Large intestine (tissue), 3 donors: ENCODE measurements at regions not wholly inside any gene's neighbourhood (a gene's known extent, or its start where the extent isn't known, plus 50 kb on each side); places are given as distances from the start of the nearest gene placed in this dataset.

Experiments used
- DNase-seq, 2 donors: peaks; one replicate each; pipeline versions ENCODE4 v3.0.0 to v3.0.0-alpha.2; 2013
- H3K27ac ChIP-seq: one replicate; pipeline ENCODE4 v1.5.1; 2013; ENCODE audit warnings: low read length
- H3K27me3 ChIP-seq: 2 replicates; pipeline ENCODE4 v1.6.1; 2013; ENCODE audit warnings: low read length; ENCODE audit not compliant: control insufficient read depth, insufficient read depth
- H3K36me3 ChIP-seq: 2 replicates; pipeline ENCODE4 v1.6.1; 2013; ENCODE audit warnings: low read length; ENCODE audit not compliant: control insufficient read depth, insufficient read depth
- H3K4me1 ChIP-seq: one replicate; pipeline ENCODE4 v1.6.1; 2013; ENCODE audit warnings: low read length; ENCODE audit not compliant: control insufficient read depth, insufficient read depth
- H3K4me3 ChIP-seq: one replicate; pipeline ENCODE4 v1.5.1; 2013; ENCODE audit warnings: low read length
- H3K9me3 ChIP-seq: one replicate; pipeline ENCODE4 v1.6.1; 2013; ENCODE audit warnings: mild to moderate bottlenecking, low read depth, low read length, moderate library complexity; ENCODE audit not compliant: control insufficient read depth
- WGBS: methylation state at CpG from one replicate; pipeline ENCODE4 v1.1.5; 2013; ENCODE audit warnings: low lambda C conversion rate; ENCODE audit not compliant: insufficient coverage; 5-methylcytosine and 5-hydroxymethylcytosine counted together

DNA sequence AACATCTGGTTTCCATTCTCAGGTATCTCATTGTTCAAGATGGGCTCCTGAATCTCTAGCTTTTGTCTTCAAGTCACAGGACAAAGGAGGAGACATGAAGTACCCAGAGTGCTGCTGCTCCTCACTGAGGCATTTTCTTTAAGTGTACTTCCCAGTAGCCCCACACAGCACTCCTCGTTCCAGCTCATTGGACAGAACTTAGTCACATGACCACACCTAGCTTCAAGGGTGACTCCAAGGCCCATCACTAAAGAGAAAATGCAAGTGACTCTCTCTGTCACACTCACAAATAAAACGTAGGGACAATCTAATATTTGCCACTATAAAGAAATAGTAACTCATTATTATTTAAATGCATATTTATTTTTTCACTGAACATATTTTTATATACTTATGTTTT is 58.3 kb upstream of the NEUROD6 start:
- Histone ChIP-seq H3K27me3 (no peaks in the 10 kb centered on the region), H3K4me1 (no peaks in the 10 kb centered on the region), H3K4me3 (no peak overlapping the region), H3K36me3 (no peaks in the 10 kb centered on the region), H3K9me3 (no peaks in the 10 kb centered on the region), H3K27ac (no peak overlapping the region)
- no CpG with 5 or more reads among the region's 2 CpGs for WGBS
- DNase-seq, result no peak

DNA sequence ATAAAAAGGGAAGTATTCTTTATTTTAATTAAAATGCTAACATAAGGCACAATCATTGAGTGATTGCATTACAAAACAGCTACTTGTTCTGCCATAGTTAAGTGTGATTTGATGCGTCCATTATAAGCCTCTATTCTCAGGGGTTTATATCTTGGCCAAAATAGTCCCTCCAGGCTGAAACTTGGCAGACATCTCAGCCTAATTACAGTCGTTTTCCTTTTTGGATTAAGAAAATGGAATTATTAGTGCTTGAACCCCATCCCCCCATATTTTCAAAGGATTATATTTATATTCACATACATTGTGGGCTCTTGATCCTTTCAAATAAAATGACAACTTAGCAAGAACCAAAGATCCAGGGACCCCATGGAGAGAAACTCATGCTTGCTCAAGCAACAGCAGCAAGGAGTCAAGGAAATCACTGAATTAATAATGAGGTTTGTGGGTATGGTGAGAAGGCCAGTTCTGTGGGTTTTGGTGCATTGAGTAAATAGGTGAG is 66.7 kb upstream of the NEUROD6 start:
- no peaks in the 10 kb centered on the region for H3K27me3 ChIP-seq
- no peaks in the 10 kb centered on the region for H3K36me3 ChIP-seq
- no peaks in the 10 kb centered on the region for H3K9me3 ChIP-seq
- 88% methylated on average over 1 of the region's 2 CpGs for WGBS
- H3K4me3 ChIP-seq, result no peak overlapping the region
- H3K4me1 ChIP-seq, result no peaks in the 10 kb centered on the region
- no peak for DNase-seq
- H3K27ac ChIP-seq, result no peak overlapping the region

- Histone ChIP-seq H3K27ac (no peak overlapping the region), H3K9me3 (no peaks in the 10 kb centered on the region), H3K4me1 (no peaks in the 10 kb centered on the region), H3K4me3 (no peak overlapping the region), H3K36me3 (no peaks in the 10 kb centered on the region), H3K27me3 (no peaks in the 10 kb centered on the region)
- 90% methylated on average over 2 of the region's 3 CpGs for WGBS
- peak; percentile 22 to 76 for DNase-seq
These were observed 67.7 kb upstream of the NEUROD6 start for GRCh38 chr7:31408140-31408729.

DNA sequence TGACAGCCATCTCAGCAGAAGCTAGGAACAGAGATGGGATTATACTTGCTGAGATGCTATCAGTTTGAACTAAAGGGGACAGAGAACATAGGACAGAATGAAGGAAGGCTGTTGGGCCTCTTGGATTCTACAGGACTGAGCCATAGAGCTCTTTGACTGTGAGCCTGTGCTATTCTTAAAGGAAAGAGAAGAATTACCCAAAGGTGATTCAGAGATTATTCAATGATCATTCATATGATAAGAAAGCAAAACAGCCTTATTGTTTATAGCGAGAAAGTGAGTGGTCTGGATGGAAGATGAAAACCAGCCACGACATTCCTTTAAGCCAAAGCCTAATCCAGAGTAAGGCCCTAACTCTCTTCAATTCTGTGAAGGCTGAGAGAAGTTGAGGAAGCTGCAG is 69.7 kb upstream of the NEUROD6 start:
- Histone ChIP-seq H3K9me3 (no peaks in the 10 kb centered on the region), H3K4me1 (no peaks in the 10 kb centered on the region), H3K36me3 (no peaks in the 10 kb centered on the region), H3K27ac (no peak overlapping the region), H3K4me3 (no peak overlapping the region), H3K27me3 (no peaks in the 10 kb centered on the region)
- no peak for DNase-seq
- no CpG with 5 or more reads among the region's 2 CpGs for WGBS

DNA sequence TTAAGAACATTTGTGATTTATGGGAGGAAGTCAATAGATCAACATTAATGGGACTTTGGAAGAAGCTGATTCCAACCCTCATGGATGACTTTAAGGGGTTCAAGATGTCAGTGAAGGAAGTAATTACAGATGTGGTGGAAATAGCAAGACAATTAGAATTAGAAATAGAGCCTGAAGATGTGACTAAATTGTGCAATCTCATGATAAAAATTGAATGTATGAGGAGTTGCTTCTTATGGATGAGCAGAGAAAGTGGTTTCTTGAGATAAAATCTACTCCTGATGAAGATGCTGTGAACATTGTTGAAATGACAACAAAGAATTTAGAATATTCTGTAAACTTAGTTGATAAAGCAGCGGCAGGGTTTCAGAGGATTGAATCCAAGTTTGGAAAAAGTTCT is 70.9 kb upstream of the NEUROD6 start:
- no CpG with 5 or more reads among the region's 1 CpG for WGBS
- no peak overlapping the region for H3K27ac ChIP-seq
- H3K27me3 ChIP-seq, result no peaks in the 10 kb centered on the region
- no peak overlapping the region for H3K4me3 ChIP-seq
- DNase-seq, result no peak
- no peaks in the 10 kb centered on the region for H3K36me3 ChIP-seq
- no peaks in the 10 kb centered on the region for H3K4me1 ChIP-seq
- no peaks in the 10 kb centered on the region for H3K9me3 ChIP-seq

- no peaks in the 10 kb centered on the region for H3K36me3 ChIP-seq
These were observed 73.2 kb upstream of the NEUROD6 start for GRCh38 chr7:31413766-31414165.

GRCh38 chr7:31416381-31416870 is 75.9 kb upstream of the NEUROD6 start:
- 95% methylated on average over 2 of the region's 5 CpGs for WGBS
- no peaks in the 10 kb centered on the region for H3K27me3 ChIP-seq
- DNase-seq, result no peak
- H3K9me3 ChIP-seq, result no peaks in the 10 kb centered on the region
- no peaks in the 10 kb centered on the region for H3K36me3 ChIP-seq
- H3K4me1 ChIP-seq, result no peaks in the 10 kb centered on the region
- no peak overlapping the region for H3K4me3 ChIP-seq
- no peak overlapping the region for H3K27ac ChIP-seq

More at GRCh38 chr7:31413766-31414165, 73.2 kb upstream of the NEUROD6 start:
- H3K27ac ChIP-seq, result no peak overlapping the region
- no peaks in the 10 kb centered on the region for H3K9me3 ChIP-seq
- no peaks in the 10 kb centered on the region for H3K27me3 ChIP-seq
- no peak overlapping the region for H3K4me3 ChIP-seq
- no CpG with 5 or more reads among the region's 1 CpG for WGBS
- no peaks in the 10 kb centered on the region for H3K4me1 ChIP-seq
- DNase-seq, result no peak

- Histone ChIP-seq H3K9me3 (no peaks in the 10 kb centered on the region), H3K4me1 (no peaks in the 10 kb centered on the region), H3K27ac (no peak overlapping the region), H3K27me3 (no peaks in the 10 kb centered on the region), H3K4me3 (no peak overlapping the region), H3K36me3 (no peaks in the 10 kb centered on the region)
- WGBS, result 100% methylated on average over 1 of the region's 2 CpGs
- no peak for DNase-seq
These were observed 78.4 kb upstream of the NEUROD6 start for GRCh38 chr7:31418928-31419327.

DNA sequence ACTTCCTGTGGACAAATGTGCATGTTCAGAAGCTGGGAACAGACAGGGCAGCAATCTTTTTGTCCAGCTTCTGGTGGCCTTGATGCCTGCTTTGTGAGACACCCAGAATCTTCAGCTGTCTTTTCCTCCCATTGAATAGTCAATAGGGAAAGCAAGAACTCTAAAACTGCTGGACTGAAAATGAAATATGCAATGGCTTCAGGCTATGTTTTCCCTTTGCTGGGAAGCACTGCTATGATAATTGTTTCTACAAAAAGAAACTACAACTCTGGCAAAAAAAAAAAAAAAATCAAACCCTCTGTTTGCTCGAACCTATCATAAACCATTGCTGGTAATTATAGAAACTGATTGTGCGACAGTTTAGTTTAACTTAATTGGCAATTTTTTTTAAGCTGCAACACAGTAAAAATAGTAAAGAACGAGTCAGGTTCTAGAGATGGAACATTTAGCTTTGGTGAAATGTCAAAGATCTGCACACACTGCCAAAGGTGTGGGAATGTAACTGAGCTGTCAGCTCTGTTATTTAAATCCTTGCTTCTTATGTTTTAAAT is 79.1 kb upstream of the NEUROD6 start:
- H3K9me3 ChIP-seq, result no peaks in the 10 kb centered on the region
- H3K4me1 ChIP-seq, result no peaks in the 10 kb centered on the region
- no peak for DNase-seq
- no peak overlapping the region for H3K27ac ChIP-seq
- H3K4me3 ChIP-seq, result no peak overlapping the region
- WGBS, result 73% methylated on average over 2 of the region's 3 CpGs
- no peaks in the 10 kb centered on the region for H3K36me3 ChIP-seq
- no peaks in the 10 kb centered on the region for H3K27me3 ChIP-seq

DNA sequence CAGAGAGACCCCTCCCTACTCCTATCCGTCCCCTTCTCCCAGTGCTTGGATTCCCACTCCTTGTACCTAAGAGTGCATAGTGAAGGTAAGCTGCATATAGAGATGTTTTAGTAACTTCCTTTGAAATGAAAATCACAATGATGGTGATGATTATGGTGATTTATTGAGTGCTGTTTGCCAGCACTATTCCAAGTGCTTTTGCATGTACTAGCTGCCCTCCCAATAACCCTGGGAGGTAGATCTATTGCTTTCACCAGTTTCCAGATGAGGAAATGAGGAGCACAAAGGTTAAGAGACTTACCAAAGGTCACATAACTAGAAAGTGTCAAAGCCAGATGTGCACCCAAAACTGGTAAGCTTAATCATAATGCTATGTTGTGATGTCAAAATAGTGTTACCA is 80.4 kb upstream of the NEUROD6 start:
- no CpG with 5 or more reads among the region's 1 CpG for WGBS
- H3K4me3 ChIP-seq, result no peak overlapping the region
- no peaks in the 10 kb centered on the region for H3K36me3 ChIP-seq
- H3K27me3 ChIP-seq, result no peaks in the 10 kb centered on the region
- no peak for DNase-seq
- no peak overlapping the region for H3K27ac ChIP-seq
- no peaks in the 10 kb centered on the region for H3K4me1 ChIP-seq
- H3K9me3 ChIP-seq, result no peaks in the 10 kb centered on the region

- no peaks in the 10 kb centered on the region for H3K36me3 ChIP-seq
- no peaks in the 10 kb centered on the region for H3K4me1 ChIP-seq
- no peak overlapping the region for H3K4me3 ChIP-seq
- H3K9me3 ChIP-seq, result no peaks in the 10 kb centered on the region
- no peak overlapping the region for H3K27ac ChIP-seq
- no peaks in the 10 kb centered on the region for H3K27me3 ChIP-seq
- no peak for DNase-seq
- WGBS, result no CpG with 5 or more reads among the region's 2 CpGs
These were observed 81.1 kb upstream of the NEUROD6 start for GRCh38 chr7:31421607-31422006.
